HepG2 (cell line): ENCODE measurements at regions not wholly inside any gene's neighbourhood (a gene's known extent, or its start where the extent isn't known, plus 50 kb on each side); places are given as distances from the start of the nearest gene placed in this dataset.

Source experiments
- ATAC-seq: fragments of 200-7000 bp; cut with Tn5 transposase; 3 replicates; pipeline ENCODE4 v1.9.1; 2020; ENCODE audit warnings: mild to moderate bottlenecking, moderate library complexity
- BruUV-seq: library from RNA; stranded (reverse); fragments of 400-500 nt; replicated peaks from 2 replicates; lab custom pipeline; 2021; lab: Mats Ljungman, UMichigan
- CTCF ChIA-PET: fragments of 300-600 bp; formaldehyde crosslinking; extraction: SDS; loops from one replicate; lab custom pipeline; 2021; ENCODE audit warnings: low total read pairs, inconsistent platforms, low intra/inter-chr PET ratio; lab: Yijun Ruan, JAX
- POLR2A ChIA-PET: fragments of 350-600 bp; sonication (Branson Sonifier 250); formaldehyde crosslinking; loops from one replicate; lab custom pipeline; 2020; ENCODE audit warnings: antibody characterized with exemption, inconsistent platforms; lab: Yijun Ruan, JAX
- DNase-seq: peaks from one replicate; pipeline ENCODE4 v3.0.0-alpha.2; 2015; ENCODE audit warnings: low spot score
- FAIRE-seq: peaks from 3 replicates; lab custom pipeline; 2011; peaks lifted over from hg19 to GRCh38; lab: Jason Lieb, UNC
- H2AFZ ChIP-seq: one replicate; pipeline ENCODE4 v1.6.1; 2011; ENCODE audit warnings: low read length, inconsistent platforms
- H3K27ac ChIP-seq: fragments of 300-600 bp; 3 replicates; pipeline ENCODE4 v1.8.0; 2011; ENCODE audit warnings: mixed run types, mild to moderate bottlenecking, mixed read lengths, low read length, inconsistent platforms; ENCODE audit not compliant: insufficient read depth; ENCODE audit errors: extremely low read length
- H3K27me3 ChIP-seq, 2 experiments: fragments of 200-600 bp in 1 of 2; 2 replicates in 1 of 2; 3 replicates in 1 of 2; pipeline versions ENCODE4 v1.6.0 to v1.8.0; 2011; ENCODE audit warnings: low read length in 2 of 2, mild to moderate bottlenecking in 2 of 2, moderate library complexity in 2 of 2, inconsistent platforms in 1 of 2; ENCODE audit not compliant: insufficient read depth in 2 of 2, control insufficient read depth in 1 of 2
- H3K36me3 ChIP-seq, 2 experiments: fragments of 200-600 bp in 1 of 2; replicated peaks in 1 of 2; 2 replicates in 1 of 2; 3 replicates in 1 of 2; pipeline versions ENCODE4 v1.5.1 to v1.8.0; 2011; ENCODE audit warnings: low read length in 2 of 2, inconsistent platforms in 1 of 2; ENCODE audit not compliant: insufficient read depth in 2 of 2, control insufficient read depth in 1 of 2
- H3K4me1 ChIP-seq: 2 replicates; pipeline ENCODE4 v1.5.1; 2012; ENCODE audit warnings: low read length, inconsistent platforms; ENCODE audit not compliant: insufficient read depth
- H3K4me2 ChIP-seq: 2 replicates; pipeline ENCODE4 v1.6.0; 2011; ENCODE audit warnings: low read depth, low read length, inconsistent platforms
- H3K4me3 ChIP-seq, 3 experiments: fragments of 200-600 bp in 1 of 3; sonication (generic), shearing (Covaris generic) in 1 of 3; replicated peaks in 1 of 3; 2 replicates each; pipeline ENCODE4 v1.5.1; 2011 to 2016; ENCODE audit warnings: low read length in 3 of 3, inconsistent platforms in 2 of 3, low read depth in 2 of 3, mild to moderate bottlenecking in 2 of 3, control low read depth in 1 of 3, mixed read lengths in 1 of 3; ENCODE audit not compliant: insufficient read depth in 1 of 3
- H3K79me2 ChIP-seq: one replicate; pipeline ENCODE4 v1.6.1; 2011; ENCODE audit warnings: low read length, inconsistent platforms; ENCODE audit not compliant: insufficient read depth
- H3K9ac ChIP-seq: 2 replicates; pipeline ENCODE4 v1.6.0; 2011; ENCODE audit warnings: mild to moderate bottlenecking, low read depth, low read length, inconsistent platforms; ENCODE audit not compliant: insufficient read depth
- H3K9me3 ChIP-seq: 2 replicates; pipeline ENCODE4 v1.5.1; 2012; ENCODE audit warnings: mild to moderate bottlenecking, low read length
- H4K20me1 ChIP-seq: 2 replicates; pipeline ENCODE4 v1.6.0; 2011; ENCODE audit warnings: inconsistent platforms, mild to moderate bottlenecking, low read length, moderate library complexity; ENCODE audit not compliant: insufficient read depth
- ARNT2 ChIP-seq: sonication (generic); formaldehyde crosslinking; IDR thresholded peaks from 2 replicates; pipeline ENCODE4 v1.8.0; 2022; ENCODE audit warnings: mild to moderate bottlenecking, low read depth, missing genetic modification reagents, moderate library complexity
- ELF1 ChIP-seq: sonication (generic); formaldehyde crosslinking; IDR thresholded peaks from 2 replicates; pipeline ENCODE4 v1.4.0; 2020; ENCODE audit warnings: missing genetic modification reagents
- KDM3A ChIP-seq: IDR thresholded peaks from 2 replicates; pipeline ENCODE4 v1.6.1; 2018; ENCODE audit warnings: low read depth, missing compliant biosample characterization
- MAFF ChIP-seq: IDR thresholded peaks from 2 replicates; pipeline ENCODE4 v1.6.1; 2011; ENCODE audit warnings: low read depth, low read length, improper control_type of control experiment
- ZNF260 ChIP-seq: sonication (generic); formaldehyde crosslinking; IDR thresholded peaks from 2 replicates; pipeline ENCODE4 v1.4.0; 2020; ENCODE audit warnings: missing genetic modification reagents, low read depth, mild to moderate bottlenecking, borderline replicate concordance
- ZNF510 ChIP-seq: sonication (generic); formaldehyde crosslinking; IDR thresholded peaks from 2 replicates; pipeline ENCODE4 v1.4.0; 2020; ENCODE audit warnings: low read depth, mild to moderate bottlenecking, missing genetic modification reagents
- ZNF749 ChIP-seq: sonication (generic); formaldehyde crosslinking; IDR thresholded peaks from 2 replicates; pipeline ENCODE4 v1.8.0; 2022; ENCODE audit warnings: mild to moderate bottlenecking, missing genetic modification reagents, moderate library complexity, borderline replicate concordance
- ZNF761 ChIP-seq: sonication (generic); formaldehyde crosslinking; conservative IDR thresholded peaks from 2 replicates; pipeline ENCODE4 v1.4.0; 2020; ENCODE audit warnings: mild to moderate bottlenecking, missing genetic modification reagents
- WGBS: methylation state at CpG from one replicate; pipeline ENCODE4 v1.1.6; 2017; ENCODE audit warnings: low lambda C conversion rate; 5-methylcytosine and 5-hydroxymethylcytosine counted together
- in situ Hi-C: cut with HindIII; loops from 2 replicates; pipeline ENCODE4 v1.10.0; 2017; ENCODE audit warnings: low pct_unique_long_range_greater_than_20kb; ENCODE audit not compliant: extremely low pct_ligation_motif_present
- intact Hi-C: fragments of 100-400 bp; cut with micrococcal nuclease; formaldehyde crosslinking; loops from one replicate; pipeline ENCODE4 v1.10.0; 2022; ENCODE audit not compliant: unreplicated experiment
- TF ChIP-seq, protein P1 (sequence below): sonication (generic); formaldehyde crosslinking; IDR thresholded peaks from 2 replicates; pipeline ENCODE4 v1.5.0; 2020; ENCODE audit warnings: mild to moderate bottlenecking, missing genetic modification reagents
- TF ChIP-seq, protein P2 (sequence below): sonication (generic); formaldehyde crosslinking; IDR thresholded peaks from 2 replicates; pipeline ENCODE4 v1.8.0; 2022; ENCODE audit warnings: mild to moderate bottlenecking, missing genetic modification reagents, moderate library complexity
- TF ChIP-seq, protein P3 (sequence below): sonication (generic); formaldehyde crosslinking; IDR thresholded peaks from 2 replicates; pipeline ENCODE4 v1.8.1; 2022; ENCODE audit warnings: low read depth, mild to moderate bottlenecking, missing genetic modification reagents

DNA sequence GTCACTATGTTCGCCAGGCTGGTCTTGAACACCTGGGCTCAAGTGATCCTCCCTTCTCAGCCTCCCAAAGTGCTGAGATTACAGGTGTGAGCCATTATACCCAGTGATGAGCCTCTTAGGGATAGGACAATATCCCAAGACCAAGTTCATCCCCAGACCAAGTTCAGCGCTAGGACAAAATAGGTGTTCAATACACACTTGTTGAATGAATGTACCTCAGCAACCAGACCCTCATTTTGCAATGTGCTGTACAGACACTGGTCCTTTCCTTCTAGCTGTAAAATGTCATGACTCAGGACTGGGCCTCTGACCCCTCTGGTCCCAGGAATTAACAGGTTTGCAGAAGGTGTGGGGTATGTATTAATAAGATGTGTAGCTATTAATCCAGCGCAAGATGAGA, 246.0 kb downstream of the TSHZ3 start:
- FAIRE-seq = no peak
- TF ChIP-seq ZNF260 = no peak
- TF ChIP-seq ZNF749 (CRISPR knock-in tag) = no peak
- no peak for TF ChIP-seq ELF1
- TF ChIP-seq, protein P1, sequence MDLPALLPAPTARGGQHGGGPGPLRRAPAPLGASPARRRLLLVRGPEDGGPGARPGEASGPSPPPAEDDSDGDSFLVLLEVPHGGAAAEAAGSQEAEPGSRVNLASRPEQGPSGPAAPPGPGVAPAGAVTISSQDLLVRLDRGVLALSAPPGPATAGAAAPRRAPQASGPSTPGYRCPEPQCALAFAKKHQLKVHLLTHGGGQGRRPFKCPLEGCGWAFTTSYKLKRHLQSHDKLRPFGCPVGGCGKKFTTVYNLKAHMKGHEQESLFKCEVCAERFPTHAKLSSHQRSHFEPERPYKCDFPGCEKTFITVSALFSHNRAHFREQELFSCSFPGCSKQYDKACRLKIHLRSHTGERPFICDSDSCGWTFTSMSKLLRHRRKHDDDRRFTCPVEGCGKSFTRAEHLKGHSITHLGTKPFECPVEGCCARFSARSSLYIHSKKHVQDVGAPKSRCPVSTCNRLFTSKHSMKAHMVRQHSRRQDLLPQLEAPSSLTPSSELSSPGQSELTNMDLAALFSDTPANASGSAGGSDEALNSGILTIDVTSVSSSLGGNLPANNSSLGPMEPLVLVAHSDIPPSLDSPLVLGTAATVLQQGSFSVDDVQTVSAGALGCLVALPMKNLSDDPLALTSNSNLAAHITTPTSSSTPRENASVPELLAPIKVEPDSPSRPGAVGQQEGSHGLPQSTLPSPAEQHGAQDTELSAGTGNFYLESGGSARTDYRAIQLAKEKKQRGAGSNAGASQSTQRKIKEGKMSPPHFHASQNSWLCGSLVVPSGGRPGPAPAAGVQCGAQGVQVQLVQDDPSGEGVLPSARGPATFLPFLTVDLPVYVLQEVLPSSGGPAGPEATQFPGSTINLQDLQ (CRISPR knock-in tag) = no peak
- TF ChIP-seq KDM3A (CRISPR knock-in tag) = no peak
- TF ChIP-seq ZNF510 (CRISPR knock-in tag) = no peak
- TF ChIP-seq ZNF761 = no peak
- no peak for TF ChIP-seq MAFF
- no peak for TF ChIP-seq ARNT2 (CRISPR knock-in tag)
- TF ChIP-seq, protein P2, sequence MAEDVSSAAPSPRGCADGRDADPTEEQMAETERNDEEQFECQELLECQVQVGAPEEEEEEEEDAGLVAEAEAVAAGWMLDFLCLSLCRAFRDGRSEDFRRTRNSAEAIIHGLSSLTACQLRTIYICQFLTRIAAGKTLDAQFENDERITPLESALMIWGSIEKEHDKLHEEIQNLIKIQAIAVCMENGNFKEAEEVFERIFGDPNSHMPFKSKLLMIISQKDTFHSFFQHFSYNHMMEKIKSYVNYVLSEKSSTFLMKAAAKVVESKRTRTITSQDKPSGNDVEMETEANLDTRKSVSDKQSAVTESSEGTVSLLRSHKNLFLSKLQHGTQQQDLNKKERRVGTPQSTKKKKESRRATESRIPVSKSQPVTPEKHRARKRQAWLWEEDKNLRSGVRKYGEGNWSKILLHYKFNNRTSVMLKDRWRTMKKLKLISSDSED (CRISPR knock-in tag) = no peak
- TF ChIP-seq, protein P3, sequence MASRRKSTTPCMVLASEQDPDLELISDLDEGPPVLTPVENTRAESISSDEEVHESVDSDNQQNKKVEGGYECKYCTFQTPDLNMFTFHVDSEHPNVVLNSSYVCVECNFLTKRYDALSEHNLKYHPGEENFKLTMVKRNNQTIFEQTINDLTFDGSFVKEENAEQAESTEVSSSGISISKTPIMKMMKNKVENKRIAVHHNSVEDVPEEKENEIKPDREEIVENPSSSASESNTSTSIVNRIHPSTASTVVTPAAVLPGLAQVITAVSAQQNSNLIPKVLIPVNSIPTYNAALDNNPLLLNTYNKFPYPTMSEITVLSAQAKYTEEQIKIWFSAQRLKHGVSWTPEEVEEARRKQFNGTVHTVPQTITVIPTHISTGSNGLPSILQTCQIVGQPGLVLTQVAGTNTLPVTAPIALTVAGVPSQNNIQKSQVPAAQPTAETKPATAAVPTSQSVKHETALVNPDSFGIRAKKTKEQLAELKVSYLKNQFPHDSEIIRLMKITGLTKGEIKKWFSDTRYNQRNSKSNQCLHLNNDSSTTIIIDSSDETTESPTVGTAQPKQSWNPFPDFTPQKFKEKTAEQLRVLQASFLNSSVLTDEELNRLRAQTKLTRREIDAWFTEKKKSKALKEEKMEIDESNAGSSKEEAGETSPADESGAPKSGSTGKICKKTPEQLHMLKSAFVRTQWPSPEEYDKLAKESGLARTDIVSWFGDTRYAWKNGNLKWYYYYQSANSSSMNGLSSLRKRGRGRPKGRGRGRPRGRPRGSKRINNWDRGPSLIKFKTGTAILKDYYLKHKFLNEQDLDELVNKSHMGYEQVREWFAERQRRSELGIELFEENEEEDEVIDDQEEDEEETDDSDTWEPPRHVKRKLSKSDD (CRISPR knock-in tag) = no peak
- 42% methylated on average over 3 of the region's 3 CpGs for WGBS
- CTCF ChIA-PET = no interaction called here
- H3K27me3 ChIP-seq = no peaks in the 10 kb centered on the region; a peak in 1 of 5 replicates
- no peak overlapping the region for H2AFZ ChIP-seq
- no peak overlapping the region for H3K27ac ChIP-seq
- in situ Hi-C loops (no loop called here), intact Hi-C loops (no loop called here)
- H3K4me2 ChIP-seq = no peak overlapping the region
- H4K20me1 ChIP-seq = no peaks in the 10 kb centered on the region
- ATAC-seq = no peak
- no peak overlapping the region for H3K9ac ChIP-seq
- no peaks in the 10 kb centered on the region for H3K79me2 ChIP-seq
- no peaks in the 10 kb centered on the region for H3K4me1 ChIP-seq
- DNase-seq = no peak
- peaks cover 21% of the 10 kb centered on the region for H3K9me3 ChIP-seq
- POLR2A ChIA-PET = no interaction called here
- BruUV-seq = no TSS peak
- no peak overlapping the region for H3K4me3 ChIP-seq
- H3K36me3 ChIP-seq = no peaks in the 10 kb centered on the region
